ACC112 (cell line): ENCODE measurements at regions not wholly inside any gene's neighbourhood (a gene's known extent, or its start where the extent isn't known, plus 50 kb on each side); places are given as distances from the start of the nearest gene placed in this dataset.

ENCODE experiments used
- H2AFZ ChIP-seq: fragments of 200-600 bp; sonication (generic); one replicate; pipeline ENCODE4 v1.6.0; 2017; ENCODE audit warnings: antibody characterized with exemption, low read length; ENCODE audit not compliant: unreplicated experiment
- H3K27ac ChIP-seq: fragments of 200-600 bp; sonication (generic); 2 replicates; pipeline ENCODE4 v1.5.1; 2014; ENCODE audit warnings: low read depth, mild to moderate bottlenecking, antibody characterized with exemption, low read length, moderate library complexity
- H3K27me3 ChIP-seq: fragments of 200-600 bp; sonication (generic); 2 replicates; pipeline ENCODE4 v1.6.1; 2014; ENCODE audit warnings: mild to moderate bottlenecking, antibody characterized with exemption, low read length, moderate library complexity, mixed read lengths; ENCODE audit not compliant: insufficient read depth
- H3K36me3 ChIP-seq: fragments of 200-600 bp; sonication (generic); 2 replicates; pipeline ENCODE4 v1.6.1; 2016; ENCODE audit warnings: mild to moderate bottlenecking, antibody characterized with exemption, low read length, moderate library complexity, mixed read lengths; ENCODE audit not compliant: insufficient read depth
- H3K4me1 ChIP-seq: fragments of 200-600 bp; sonication (generic); one replicate; pipeline ENCODE4 v1.6.1; 2016; ENCODE audit warnings: low read length, mixed read lengths; ENCODE audit not compliant: insufficient read depth, unreplicated experiment, control insufficient read depth
- H3K4me3 ChIP-seq: fragments of 200-600 bp; sonication (generic); 2 replicates; pipeline ENCODE4 v1.5.1; 2014; ENCODE audit warnings: mild to moderate bottlenecking, low read depth, low read length
- H3K79me2 ChIP-seq: fragments of 200-600 bp; sonication (generic); one replicate; pipeline ENCODE4 v1.6.0; 2016; ENCODE audit warnings: low read length; ENCODE audit not compliant: control insufficient read depth, unreplicated experiment, insufficient read depth

DNA sequence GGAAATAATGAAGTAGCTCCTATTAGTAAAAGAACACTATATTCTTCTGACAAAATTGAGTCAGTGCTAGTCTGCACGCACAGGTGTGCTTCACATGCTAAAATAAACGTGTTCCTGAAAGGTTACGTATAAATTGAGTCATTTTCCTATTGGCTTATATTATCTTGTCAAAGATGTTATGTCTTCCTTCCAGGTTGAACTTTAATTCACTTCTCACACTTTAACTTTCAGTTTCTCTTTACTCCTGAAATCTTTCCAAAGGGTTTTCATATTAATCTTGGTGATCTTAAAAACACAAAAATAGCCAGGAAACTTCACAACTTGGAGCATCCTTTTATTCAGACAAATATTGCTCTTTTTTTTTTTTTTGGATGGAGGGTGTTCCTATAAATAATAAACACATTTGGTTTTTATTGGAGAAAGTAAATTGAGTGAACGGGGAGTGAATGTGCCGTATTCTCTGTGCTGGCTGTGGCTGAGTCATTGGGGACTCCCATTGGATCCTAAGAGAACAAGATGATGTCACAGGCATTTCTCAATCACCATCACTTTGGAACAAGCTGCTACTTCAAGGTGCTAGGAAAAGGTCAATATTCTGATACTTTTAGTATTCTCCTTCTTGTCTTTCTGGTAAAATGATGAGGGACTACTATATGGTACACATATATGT is 150.2 kb upstream of the SPATS2L start:
- Histone ChIP-seq H3K27ac (peak overlapping the region; percentile 48), H3K36me3 (no peaks in the 10 kb centered on the region), H3K27me3 (no peaks in the 10 kb centered on the region), H3K79me2 (no peaks in the 10 kb centered on the region), H3K4me1 (peaks cover 32% of the 10 kb centered on the region), H2AFZ (peak overlapping the region; percentile 69), H3K4me3 (peak overlapping the region; percentile 73)

DNA sequence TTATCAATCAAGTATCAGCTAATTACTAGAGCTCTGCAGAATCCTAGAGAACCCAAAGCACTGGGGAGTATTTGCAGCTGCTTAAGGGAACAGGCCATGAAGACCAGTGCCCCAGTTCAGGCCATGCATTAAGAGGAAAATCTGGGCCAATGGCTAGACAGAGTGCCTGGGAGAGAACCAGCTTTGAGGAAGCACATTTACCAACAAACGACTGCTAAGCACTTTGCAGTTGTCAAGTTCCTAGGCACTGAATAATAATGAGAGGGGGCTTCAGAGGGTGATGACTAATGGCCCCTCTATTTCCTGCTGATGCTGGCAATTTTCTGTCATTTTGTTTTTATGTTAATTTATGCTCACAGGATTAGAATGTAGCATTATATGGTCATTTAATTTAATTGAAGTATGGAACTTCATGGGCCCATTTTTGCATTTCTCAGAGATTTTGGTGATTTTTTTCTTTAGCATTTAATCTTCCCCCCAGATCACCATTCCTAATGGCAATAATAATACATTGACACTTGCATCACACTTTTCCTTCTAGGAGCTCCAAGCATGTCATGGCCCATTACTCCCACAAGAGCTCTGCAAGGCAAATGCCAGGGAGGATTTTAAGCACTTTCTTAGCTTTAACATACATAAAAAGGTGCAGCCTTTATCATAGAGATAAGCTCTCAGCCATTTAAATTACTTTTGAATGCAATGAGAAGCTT is 147.7 kb upstream of the SPATS2L start:
- Histone ChIP-seq H3K4me3 (no peak overlapping the region), H3K27me3 (no peaks in the 10 kb centered on the region), H3K36me3 (no peaks in the 10 kb centered on the region), H2AFZ (no peak overlapping the region), H3K4me1 (peaks cover 32% of the 10 kb centered on the region), H3K27ac (no peak overlapping the region), H3K79me2 (no peaks in the 10 kb centered on the region)

DNA sequence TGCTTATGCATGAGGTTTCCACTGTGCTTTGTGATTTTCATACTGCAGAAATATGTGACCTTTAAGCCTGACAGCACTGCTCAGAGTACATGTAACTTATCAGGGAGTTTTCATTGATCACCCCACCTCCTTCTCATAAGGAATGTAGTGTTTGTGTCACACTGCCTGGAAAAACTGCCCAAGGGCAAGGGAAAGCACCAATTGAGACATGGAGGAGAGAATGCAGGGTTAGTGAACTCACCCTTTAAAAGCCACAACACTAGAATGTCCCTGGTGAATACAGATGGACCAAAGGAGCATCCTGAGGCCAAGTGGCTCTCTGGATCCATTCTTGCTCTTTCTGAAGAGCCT is 147.2 kb upstream of the SPATS2L start:
- Histone ChIP-seq H3K36me3 (no peaks in the 10 kb centered on the region), H2AFZ (no peak overlapping the region), H3K79me2 (no peaks in the 10 kb centered on the region), H3K27ac (0 out of 2 replicates have a peak overlapping the region, but pooled peaks have one; percentile 2), H3K4me1 (peaks cover 32% of the 10 kb centered on the region), H3K4me3 (no peak overlapping the region), H3K27me3 (no peaks in the 10 kb centered on the region)

DNA sequence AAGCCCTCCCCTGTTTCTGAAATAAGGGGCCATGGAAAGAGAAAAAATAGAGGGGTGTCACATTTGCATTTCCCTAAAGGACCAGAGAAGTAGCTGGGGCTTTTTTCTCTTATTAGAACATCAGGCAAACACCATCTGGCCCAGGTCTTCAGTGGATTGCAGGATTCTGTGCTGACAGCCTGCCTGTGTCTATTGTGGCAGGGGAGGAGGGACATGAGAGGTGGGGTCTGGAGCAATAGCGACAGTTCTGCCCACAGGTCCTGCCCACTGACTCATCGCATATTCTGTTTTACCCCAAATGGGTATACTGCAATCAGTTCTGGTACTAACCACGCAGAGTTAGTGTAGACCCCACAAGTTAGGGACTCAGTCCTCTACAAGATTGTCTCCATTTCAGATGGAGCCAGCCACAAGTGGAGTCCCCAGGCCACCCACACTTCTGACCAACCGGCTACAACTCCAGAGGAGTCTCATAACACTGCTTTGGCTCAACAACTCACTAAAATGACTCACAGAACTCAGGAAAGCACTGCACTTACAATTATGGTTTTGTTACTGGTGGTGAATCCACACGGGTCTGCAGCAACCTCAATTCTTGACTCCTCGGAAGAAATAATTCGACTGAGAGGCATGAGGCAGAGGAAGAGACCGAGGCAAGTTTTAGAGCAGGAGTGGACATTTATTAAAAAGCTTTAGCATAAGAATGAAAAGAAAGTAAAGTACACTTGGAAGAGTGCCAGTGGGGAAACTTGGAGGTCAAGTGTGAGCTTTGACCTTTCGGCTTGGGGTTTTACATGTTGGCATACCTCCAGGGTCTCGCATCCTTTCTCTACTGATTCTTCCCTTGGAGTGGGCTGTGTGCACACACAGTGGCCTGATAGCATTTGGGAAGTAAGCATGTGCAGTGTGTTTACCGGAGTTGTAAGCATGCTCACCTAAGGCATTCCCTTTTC is 146.4 kb upstream of the SPATS2L start:
- Histone ChIP-seq H2AFZ (peak overlapping the region; percentile 40), H3K27ac (peak overlapping the region; percentile 24; the same call in 1 of the 2 replicates)

DNA sequence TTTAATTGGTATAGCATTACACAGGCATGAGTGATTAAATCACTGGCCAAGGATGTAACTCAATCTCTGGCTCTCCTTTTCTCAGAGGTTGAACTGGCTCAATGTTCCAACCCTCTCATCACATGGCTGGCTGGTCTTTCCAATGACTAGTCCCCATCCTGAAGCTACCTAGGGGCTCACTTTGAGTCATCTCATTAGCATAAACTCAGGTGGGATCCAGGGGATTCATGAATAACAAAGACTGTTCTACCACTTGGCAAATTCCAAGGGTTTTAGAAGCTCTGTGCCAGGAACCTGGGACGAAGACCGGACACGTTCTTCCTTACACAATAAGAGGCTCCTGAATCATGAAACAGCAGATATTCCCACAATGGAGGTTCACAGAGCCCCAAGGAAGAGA is 145.0 kb upstream of the SPATS2L start:
- no peaks in the 10 kb centered on the region for H3K79me2 ChIP-seq
- H3K4me3 ChIP-seq = no peak overlapping the region
- no peaks in the 10 kb centered on the region for H3K27me3 ChIP-seq
- H3K27ac ChIP-seq = no peak overlapping the region
- no peaks in the 10 kb centered on the region for H3K36me3 ChIP-seq
- H2AFZ ChIP-seq = no peak overlapping the region
- H3K4me1 ChIP-seq = peaks cover 32% of the 10 kb centered on the region

More for the DNA sequence above, 146.4 kb upstream of the SPATS2L start:
- no peaks in the 10 kb centered on the region for H3K79me2 ChIP-seq
- no peaks in the 10 kb centered on the region for H3K36me3 ChIP-seq
- H3K27me3 ChIP-seq = no peaks in the 10 kb centered on the region
- peaks cover 32% of the 10 kb centered on the region for H3K4me1 ChIP-seq
- peak overlapping the region; percentile 27; the same call in 1 of the 2 replicates for H3K4me3 ChIP-seq

DNA sequence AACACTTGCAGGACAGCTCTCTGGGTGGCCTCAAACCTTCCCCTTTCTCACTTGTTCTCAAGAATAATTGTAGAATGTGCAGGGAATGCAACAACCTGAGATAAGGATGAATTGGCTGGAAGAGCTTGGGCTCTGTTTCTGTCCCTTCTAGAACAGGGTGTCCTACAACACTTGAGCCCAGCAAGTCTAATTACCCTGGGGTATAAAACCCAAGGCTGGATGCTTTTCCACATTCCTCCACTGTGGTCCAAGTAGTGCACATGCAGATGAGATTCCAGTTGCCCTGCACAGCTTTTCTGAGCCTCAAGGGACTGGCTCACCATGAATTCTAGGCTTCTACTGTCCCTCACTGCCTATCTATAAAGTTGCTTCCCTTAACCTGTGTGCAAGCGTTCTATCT is 140.8 kb upstream of the SPATS2L start:
- Histone ChIP-seq H3K36me3 (no peaks in the 10 kb centered on the region), H3K4me1 (peaks cover 1% of the 10 kb centered on the region), H2AFZ (no peak overlapping the region), H3K27ac (no peak overlapping the region), H3K4me3 (no peak overlapping the region), H3K79me2 (no peaks in the 10 kb centered on the region), H3K27me3 (no peaks in the 10 kb centered on the region)

DNA sequence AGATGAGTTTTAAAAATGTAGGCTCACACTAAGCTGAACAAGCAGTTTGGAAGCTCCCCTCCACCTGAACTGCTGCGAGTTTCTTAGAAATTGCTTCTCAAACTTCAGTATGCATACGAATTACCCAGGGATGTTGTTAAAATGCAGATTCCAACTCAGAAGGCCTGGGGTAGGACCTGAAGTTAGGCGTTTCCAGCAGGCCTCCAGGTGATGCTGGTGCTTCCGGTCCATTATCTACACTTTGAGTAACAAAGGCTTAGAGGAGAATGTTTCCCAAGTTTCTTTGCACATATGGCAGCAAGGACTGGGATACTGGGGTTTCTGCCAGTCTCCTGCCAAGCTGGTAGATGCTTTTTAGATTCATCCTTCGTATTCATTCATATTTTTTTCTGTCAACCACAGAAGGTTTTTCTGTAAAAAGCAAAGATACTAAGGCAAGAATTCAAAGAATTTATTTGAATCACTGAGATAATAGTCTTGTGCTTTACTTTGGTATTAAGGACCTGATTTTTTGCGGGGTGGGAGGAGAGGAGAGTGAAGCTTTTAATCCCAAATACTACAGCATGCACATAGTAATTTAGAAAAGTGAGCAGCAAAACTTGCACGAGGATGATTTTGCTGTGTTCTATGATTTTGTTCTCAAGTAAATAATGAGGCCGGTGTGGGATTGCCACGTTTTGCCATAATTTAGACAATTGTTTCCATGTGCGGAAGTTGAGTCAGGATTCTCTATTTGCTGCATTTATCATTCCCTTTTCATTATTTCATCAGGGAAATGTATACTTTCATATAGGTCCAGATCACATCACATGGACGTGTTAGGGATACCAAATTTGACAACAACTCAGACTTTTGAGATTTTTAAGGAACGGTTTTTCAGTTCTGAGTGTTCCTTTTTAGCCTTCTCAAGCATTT is 137.6 kb upstream of the SPATS2L start:
- Histone ChIP-seq H3K27ac (no peak overlapping the region), H3K4me3 (no peak overlapping the region)

DNA sequence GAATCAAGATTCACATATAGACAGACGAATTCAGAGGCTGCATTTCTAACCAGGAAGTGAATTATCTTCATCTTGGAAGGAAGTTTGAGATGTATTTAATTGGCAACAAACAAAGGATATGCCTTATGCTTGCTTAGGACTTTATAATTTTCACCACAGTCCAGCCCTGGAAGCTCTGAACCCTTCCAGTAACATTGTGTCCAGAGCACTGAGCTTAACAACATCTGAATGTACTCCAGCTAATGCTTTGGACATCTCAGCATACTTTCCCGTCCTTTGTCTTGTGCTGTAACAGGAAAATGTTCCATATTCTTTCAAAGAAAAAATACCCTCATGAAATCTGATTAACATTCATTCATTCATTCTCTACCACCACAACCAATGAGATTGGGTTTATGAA is 136.3 kb upstream of the SPATS2L start:
- Histone ChIP-seq H2AFZ (no peak overlapping the region), H3K4me1 (peaks cover 15% of the 10 kb centered on the region), H3K36me3 (no peaks in the 10 kb centered on the region), H3K27ac (no peak overlapping the region), H3K4me3 (no peak overlapping the region), H3K79me2 (no peaks in the 10 kb centered on the region), H3K27me3 (no peaks in the 10 kb centered on the region)

More for the DNA sequence above, 137.6 kb upstream of the SPATS2L start:
- H3K36me3 ChIP-seq = no peaks in the 10 kb centered on the region
- no peaks in the 10 kb centered on the region for H3K27me3 ChIP-seq
- H2AFZ ChIP-seq = no peak overlapping the region
- peaks cover 15% of the 10 kb centered on the region for H3K4me1 ChIP-seq
- no peaks in the 10 kb centered on the region for H3K79me2 ChIP-seq

DNA sequence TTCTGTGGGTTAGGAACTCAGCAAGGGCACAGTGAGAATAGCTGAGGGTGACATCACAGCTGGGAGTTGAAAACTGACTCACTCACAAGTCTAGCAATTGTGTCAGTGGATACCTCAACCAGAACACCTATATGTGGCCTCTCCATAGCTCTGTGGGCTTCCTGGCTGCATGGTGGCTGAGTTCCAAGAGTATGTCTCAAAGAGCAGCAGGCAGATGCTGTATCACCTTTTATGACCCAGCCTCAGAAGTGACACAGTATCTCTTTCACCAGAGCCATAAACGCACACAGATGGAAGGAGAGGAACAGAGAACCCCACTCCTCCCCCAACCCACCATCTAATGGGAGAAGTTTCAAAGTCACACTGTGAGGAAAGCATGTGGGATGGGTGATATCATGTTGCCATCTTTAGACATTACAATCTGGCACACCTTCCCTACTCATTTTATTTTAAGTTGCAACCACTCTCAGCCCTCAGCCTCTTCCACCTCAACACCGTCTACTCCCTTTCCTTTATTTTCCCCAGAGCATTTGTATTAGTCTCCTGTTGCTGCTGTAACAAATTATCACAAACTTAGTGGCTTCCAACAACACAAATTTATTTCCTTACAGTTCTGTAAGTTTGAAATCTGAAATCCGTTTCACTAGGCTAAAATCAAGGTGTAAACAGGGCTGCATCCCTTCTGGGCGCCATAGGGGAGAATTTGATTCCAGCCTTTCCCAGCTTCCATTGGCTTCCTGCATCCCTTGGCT is 134.6 kb upstream of the SPATS2L start:
- peak overlapping the region; percentile 12; the same call in 1 of the 2 replicates for H3K27ac ChIP-seq
- H2AFZ ChIP-seq = no peak overlapping the region
- no peak overlapping the region for H3K4me3 ChIP-seq
- H3K4me1 ChIP-seq = peaks cover 15% of the 10 kb centered on the region
- no peaks in the 10 kb centered on the region for H3K27me3 ChIP-seq
- H3K79me2 ChIP-seq = no peaks in the 10 kb centered on the region
- H3K36me3 ChIP-seq = no peaks in the 10 kb centered on the region
